Tibial nerve (tissue), 4 donors: ENCODE measurements at regions not wholly inside any gene's neighbourhood (a gene's known extent, or its start where the extent isn't known, plus 50 kb on each side); places are given as distances from the start of the nearest gene placed in this dataset.

Source experiments
- DNase-seq, 2 donors: peaks; one replicate each; pipeline ENCODE4 v3.0.0-alpha.2; 2019; ENCODE audit warnings: low spot score in 2 of 2
- H3K27ac ChIP-seq, 4 donors: fragments of 200-600 bp; sonication (generic) in 3 of 4; one replicate each; pipeline ENCODE4 v1.5.1; 2017 to 2019; ENCODE audit warnings: mild to moderate bottlenecking in 1 of 4
- H3K27me3 ChIP-seq, 2 donors: fragments of 200-600 bp; sonication (generic) in 1 of 2; one replicate each; pipeline versions ENCODE4 v1.5.1 to v1.6.0; 2017 to 2019
- H3K36me3 ChIP-seq, 3 donors: fragments of 200-600 bp; sonication (generic); one replicate each; pipeline ENCODE4 v1.5.1; 2018 to 2019
- H3K4me1 ChIP-seq, 4 donors: fragments of 200-600 bp; sonication (generic) in 3 of 4; one replicate each; pipeline ENCODE4 v1.5.1; 2017 to 2019
- H3K4me3 ChIP-seq, 4 donors: fragments of 200-600 bp; sonication (generic) in 3 of 4; one replicate each; pipeline ENCODE4 v1.5.1; 2017 to 2019; ENCODE audit warnings: mild to moderate bottlenecking in 1 of 4, moderate library complexity in 1 of 4
- H3K9me3 ChIP-seq, 4 donors: fragments of 200-600 bp; sonication (generic) in 3 of 4; one replicate each; pipeline ENCODE4 v1.5.1; 2017 to 2019
- EP300 ChIP-seq, 2 donors: sonication (generic); formaldehyde crosslinking; IDR thresholded peaks; one replicate each; pipeline ENCODE4 v1.6.1; 2017; ENCODE audit warnings: antibody characterized with exemption in 2 of 2, mild to moderate bottlenecking in 1 of 2
- POLR2A ChIP-seq, 2 donors: fragments of 450-650 bp; IDR thresholded peaks; one replicate each; pipeline ENCODE4 v1.6.1; 2017; ENCODE audit warnings: antibody characterized with exemption in 2 of 2, mild to moderate bottlenecking in 2 of 2, moderate library complexity in 2 of 2
- WGBS, 2 donors: methylation state at CpG; one replicate each; pipeline ENCODE4 v1.1.5; 2018; 5-methylcytosine and 5-hydroxymethylcytosine counted together
- TF ChIP-seq, protein P1 (sequence below), 5 experiments: fragments of 200-600 bp in 3 of 5; fragments of 450-650 bp in 2 of 5; sonication (generic) in 3 of 5; IDR thresholded peaks; one replicate each; pipeline ENCODE4 v1.5.1; 2016 to 2019; ENCODE audit warnings: antibody characterized with exemption in 5 of 5, mild to moderate bottlenecking in 3 of 5, moderate library complexity in 2 of 5

DNA sequence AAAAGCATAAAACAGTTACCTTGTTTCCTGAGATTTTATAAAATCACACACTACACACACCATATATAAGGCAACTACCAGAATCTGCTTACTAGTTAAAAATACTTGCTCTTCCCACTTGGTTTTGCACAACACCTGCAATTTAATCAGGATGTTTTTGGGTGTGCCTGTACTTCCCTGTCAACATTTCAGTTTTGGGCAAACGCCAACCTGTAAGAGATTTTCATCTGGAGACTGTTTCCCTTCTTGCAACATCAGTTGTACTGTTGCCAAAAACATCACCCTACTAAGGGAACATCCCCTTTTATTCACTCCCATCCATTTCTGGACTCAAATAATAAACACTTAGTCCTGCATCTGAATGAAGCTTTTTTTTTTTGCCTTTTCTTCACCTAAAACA, 172.3 kb downstream of the DUSP6 start:
- TF ChIP-seq, protein P1, sequence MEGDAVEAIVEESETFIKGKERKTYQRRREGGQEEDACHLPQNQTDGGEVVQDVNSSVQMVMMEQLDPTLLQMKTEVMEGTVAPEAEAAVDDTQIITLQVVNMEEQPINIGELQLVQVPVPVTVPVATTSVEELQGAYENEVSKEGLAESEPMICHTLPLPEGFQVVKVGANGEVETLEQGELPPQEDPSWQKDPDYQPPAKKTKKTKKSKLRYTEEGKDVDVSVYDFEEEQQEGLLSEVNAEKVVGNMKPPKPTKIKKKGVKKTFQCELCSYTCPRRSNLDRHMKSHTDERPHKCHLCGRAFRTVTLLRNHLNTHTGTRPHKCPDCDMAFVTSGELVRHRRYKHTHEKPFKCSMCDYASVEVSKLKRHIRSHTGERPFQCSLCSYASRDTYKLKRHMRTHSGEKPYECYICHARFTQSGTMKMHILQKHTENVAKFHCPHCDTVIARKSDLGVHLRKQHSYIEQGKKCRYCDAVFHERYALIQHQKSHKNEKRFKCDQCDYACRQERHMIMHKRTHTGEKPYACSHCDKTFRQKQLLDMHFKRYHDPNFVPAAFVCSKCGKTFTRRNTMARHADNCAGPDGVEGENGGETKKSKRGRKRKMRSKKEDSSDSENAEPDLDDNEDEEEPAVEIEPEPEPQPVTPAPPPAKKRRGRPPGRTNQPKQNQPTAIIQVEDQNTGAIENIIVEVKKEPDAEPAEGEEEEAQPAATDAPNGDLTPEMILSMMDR (IDR thresholded peaks at IDR 0.05): no peak
- peak; percentile 64 to 96 for TF ChIP-seq EP300 (IDR thresholded peaks at IDR 0.05)
- H3K4me1 ChIP-seq: peaks cover 0 to 24% (median 7%) of the 10 kb centered on the region in 4 donors
- H3K36me3 ChIP-seq: no peaks in the 10 kb centered on the region
- no peak overlapping the region for H3K27ac ChIP-seq
- no peaks in the 10 kb centered on the region for H3K27me3 ChIP-seq
- WGBS, 2 donors: 30 to 46% methylated on average over 1 of the region's 1 CpG
- H3K9me3 ChIP-seq: no peaks in the 10 kb centered on the region
- peak in 1 of 2 donors; percentile 95 for DNase-seq
- no peak overlapping the region for H3K4me3 ChIP-seq

DNA sequence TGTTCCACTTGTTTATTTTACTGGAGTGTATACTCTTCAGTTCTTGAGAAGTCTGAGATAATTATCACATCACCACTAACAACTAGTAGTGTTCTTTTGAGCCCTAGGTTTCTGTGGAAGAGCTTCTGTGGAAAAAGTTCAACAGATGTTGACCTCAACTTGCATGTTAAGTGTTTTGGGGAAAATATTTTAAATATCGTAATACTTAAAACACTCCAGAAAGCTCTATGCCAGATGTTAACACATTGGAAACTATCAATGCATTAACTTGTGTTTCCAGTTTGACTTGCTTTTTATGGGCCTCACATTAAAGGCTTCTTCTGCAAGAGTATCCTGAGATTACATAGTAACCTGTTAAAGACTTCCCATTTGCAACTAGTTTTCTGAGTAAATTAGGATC, 173.1 kb downstream of the DUSP6 start:
- Histone ChIP-seq H3K4me3 (no peak overlapping the region), H3K4me1 (peaks cover 0 to 24% (median 7%) of the 10 kb centered on the region in 4 donors), H3K27ac (no peak overlapping the region), H3K9me3 (no peaks in the 10 kb centered on the region), H3K36me3 (no peaks in the 10 kb centered on the region), H3K27me3 (no peaks in the 10 kb centered on the region)
- WGBS, 2 donors: 36 to 39% methylated on average over 1 of the region's 1 CpG
- TF ChIP-seq EP300 (IDR thresholded peaks at IDR 0.05): no peak
- no peak for TF ChIP-seq POLR2A (IDR thresholded peaks at IDR 0.05)
- TF ChIP-seq, protein P1 (IDR thresholded peaks at IDR 0.05): no peak
- DNase-seq: no peak

DNA sequence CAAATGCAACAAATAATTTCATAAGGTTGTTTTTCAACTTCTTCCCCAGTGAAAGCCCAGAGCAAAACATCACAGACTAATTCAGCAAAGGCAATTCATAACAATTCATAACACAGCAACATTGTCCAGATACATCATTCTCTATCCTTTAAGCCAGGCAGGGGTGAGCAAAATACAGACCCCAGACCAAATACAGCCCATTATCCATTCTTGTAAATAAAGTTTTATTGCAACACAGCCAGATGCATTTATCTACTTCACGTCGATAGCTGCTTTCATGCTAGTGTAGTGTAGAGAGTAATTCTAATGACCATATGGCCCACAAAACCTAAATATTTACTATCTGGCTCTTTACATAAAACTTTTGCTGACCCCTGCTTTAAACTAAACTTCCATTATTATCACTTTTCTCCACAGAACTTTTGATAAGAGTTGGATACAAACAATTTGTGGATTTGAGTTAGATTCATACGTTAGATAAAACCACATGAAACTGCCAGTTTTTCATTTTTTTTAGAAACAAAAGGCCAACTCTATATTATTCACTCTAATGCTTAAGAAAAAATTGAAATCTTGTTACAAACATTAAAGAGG, 174.4 kb downstream of the DUSP6 start:
- H3K36me3 ChIP-seq: no peaks in the 10 kb centered on the region
- TF ChIP-seq, protein P1 (IDR thresholded peaks at IDR 0.05): no peak
- TF ChIP-seq POLR2A (IDR thresholded peaks at IDR 0.05) (no peak), EP300 (IDR thresholded peaks at IDR 0.05) (no peak)
- H3K4me1 ChIP-seq: peaks cover 0 to 24% (median 7%) of the 10 kb centered on the region in 4 donors
- no peaks in the 10 kb centered on the region for H3K9me3 ChIP-seq
- H3K4me3 ChIP-seq: no peak overlapping the region
- 86% methylated on average over 3 of the region's 3 CpGs for WGBS, 2 donors
- H3K27ac ChIP-seq: no peak overlapping the region
- no peaks in the 10 kb centered on the region for H3K27me3 ChIP-seq
- DNase-seq: no peak

DNA sequence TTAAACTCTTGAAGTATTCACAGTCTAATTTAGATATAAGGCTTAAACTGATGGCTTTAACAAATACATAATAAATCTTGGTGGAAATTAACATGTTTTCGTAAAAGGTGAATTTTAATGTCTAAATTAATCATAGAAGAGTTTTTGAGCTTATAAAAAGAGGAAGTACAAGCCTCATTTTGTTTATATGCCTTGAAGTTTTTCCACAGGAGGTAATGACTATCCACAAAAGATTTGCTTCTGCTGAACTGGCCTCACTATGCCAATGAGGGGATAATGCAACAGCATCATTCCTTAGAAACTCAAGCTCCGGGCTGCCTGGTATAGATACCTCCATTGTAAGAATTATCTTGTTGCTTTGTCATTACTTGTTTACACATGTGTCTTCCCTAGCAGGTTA, 175.6 kb downstream of the DUSP6 start:
- no peaks in the 10 kb centered on the region for H3K27me3 ChIP-seq
- TF ChIP-seq POLR2A (IDR thresholded peaks at IDR 0.05) (no peak), EP300 (IDR thresholded peaks at IDR 0.05) (no peak)
- TF ChIP-seq, protein P1 (IDR thresholded peaks at IDR 0.05): no peak
- H3K4me1 ChIP-seq: peaks cover 0 to 24% (median 7%) of the 10 kb centered on the region in 4 donors
- 83 to 92% methylated on average over 2 of the region's 2 CpGs for WGBS, 2 donors
- H3K36me3 ChIP-seq: no peaks in the 10 kb centered on the region
- no peak overlapping the region for H3K27ac ChIP-seq
- H3K4me3 ChIP-seq: no peak overlapping the region
- H3K9me3 ChIP-seq: peaks cover 0 to 7% (median 0%) of the 10 kb centered on the region in 4 donors
- no peak for DNase-seq

DNA sequence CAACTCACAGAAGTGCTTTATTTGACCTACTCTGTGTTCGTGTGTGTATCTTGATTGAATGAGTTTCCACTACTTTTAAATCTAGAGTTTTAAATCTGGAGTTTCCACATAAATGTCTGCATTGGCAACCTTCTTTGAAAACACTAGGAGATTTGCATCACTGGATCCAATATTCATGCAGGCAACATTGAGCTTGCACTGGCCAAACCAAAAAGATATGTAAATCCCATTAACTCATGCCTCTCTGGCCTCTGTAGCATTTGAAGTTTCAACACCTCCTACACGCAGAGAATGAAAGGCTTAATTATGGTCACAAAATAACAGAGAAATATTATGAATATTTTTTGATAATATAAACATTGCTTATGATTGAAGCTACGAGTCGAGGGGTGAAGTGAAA, 178.6 kb downstream of the DUSP6 start:
- H3K4me1 ChIP-seq: peaks cover 0 to 4% (median 0%) of the 10 kb centered on the region in 4 donors
- H3K9me3 ChIP-seq: peaks cover 0 to 7% (median 0%) of the 10 kb centered on the region in 4 donors
- no peak overlapping the region for H3K4me3 ChIP-seq
- no peak overlapping the region for H3K27ac ChIP-seq
- no peaks in the 10 kb centered on the region for H3K36me3 ChIP-seq
- 64 to 68% methylated on average over 4 of the region's 4 CpGs for WGBS, 2 donors
- TF ChIP-seq EP300 (IDR thresholded peaks at IDR 0.05) (no peak), POLR2A (IDR thresholded peaks at IDR 0.05) (no peak)
- TF ChIP-seq, protein P1 (IDR thresholded peaks at IDR 0.05): no peak
- H3K27me3 ChIP-seq: no peaks in the 10 kb centered on the region
- no peak for DNase-seq
